A673 (cell line): ENCODE measurements at regions not wholly inside any gene's neighbourhood (a gene's known extent, or its start where the extent isn't known, plus 50 kb on each side); places are given as distances from the start of the nearest gene placed in this dataset.

Source experiments
- BruUV-seq: library from RNA; stranded (reverse); fragments of 400-500 nt; replicated peaks from 2 replicates; lab custom pipeline; 2021; lab: Mats Ljungman, UMichigan
- CTCF ChIA-PET: fragments of 300-600 bp; sonication (Branson Sonifier 250); formaldehyde crosslinking; loops from one replicate; lab custom pipeline; 2022; ENCODE audit warnings: antibody characterized with exemption; lab: Charles Lee
- POLR2A ChIA-PET: fragments of 300-600 bp; sonication (Branson Sonifier 250); formaldehyde crosslinking; loops from one replicate; lab custom pipeline; 2022; ENCODE audit warnings: antibody characterized with exemption; ENCODE audit not compliant: low non-redundant PET; lab: Charles Lee
- DNase-seq: peaks from one replicate; pipeline ENCODE4 v3.0.0-alpha.2; 2015; ENCODE audit warnings: low spot score
- H3K27ac ChIP-seq: fragments of 200-600 bp; sonication (generic); 2 replicates; pipeline ENCODE4 v1.5.1; 2016; ENCODE audit warnings: mixed run types, low read depth, mild to moderate bottlenecking, mixed read lengths, antibody characterized with exemption, low read length; ENCODE audit not compliant: poor library complexity, severe bottlenecking
- H3K27me3 ChIP-seq: fragments of 200-600 bp; sonication (generic); replicated peaks from 2 replicates; pipeline ENCODE4 v1.6.1; 2017; ENCODE audit warnings: mixed run types, low read depth, mild to moderate bottlenecking, mixed read lengths, antibody characterized with exemption, low read length; ENCODE audit not compliant: insufficient read depth, poor library complexity
- H3K36me3 ChIP-seq: fragments of 200-600 bp; sonication (generic); 2 replicates; pipeline ENCODE4 v1.6.1; 2016; ENCODE audit warnings: mixed run types, mild to moderate bottlenecking, mixed read lengths, antibody characterized with exemption, low read length; ENCODE audit not compliant: insufficient read depth, poor library complexity, severe bottlenecking
- H3K4me1 ChIP-seq: fragments of 200-600 bp; sonication (generic); 2 replicates; pipeline ENCODE4 v1.6.1; 2017; ENCODE audit warnings: mixed run types, mild to moderate bottlenecking, mixed read lengths, antibody characterized with exemption, low read length; ENCODE audit not compliant: insufficient read depth, poor library complexity, severe bottlenecking
- H3K4me3 ChIP-seq: fragments of 200-600 bp; sonication (generic); 2 replicates; pipeline ENCODE4 v1.5.1; 2016; ENCODE audit warnings: low read depth, mixed run types, mild to moderate bottlenecking, mixed read lengths, low read length; ENCODE audit not compliant: poor library complexity, severe bottlenecking
- H3K9me3 ChIP-seq: fragments of 200-600 bp; sonication (generic); 2 replicates; pipeline ENCODE4 v1.6.1; 2016; ENCODE audit warnings: mixed run types, low read depth, mild to moderate bottlenecking, mixed read lengths, antibody characterized with exemption, low read length; ENCODE audit not compliant: poor library complexity, severe bottlenecking
- CTCF ChIP-seq: fragments of 300-800, 200-600 bp; sonication (generic); conservative IDR thresholded peaks from 2 replicates; pipeline ENCODE4 v1.5.1; 2017; ENCODE audit warnings: low read depth, mild to moderate bottlenecking, antibody characterized with exemption, low read length, moderate library complexity, mixed read lengths
- EZH2 ChIP-seq: fragments of 200-600 bp; sonication (generic); IDR thresholded peaks from 2 replicates; pipeline ENCODE4 v1.6.1; 2017; ENCODE audit warnings: borderline replicate concordance, low read depth, mild to moderate bottlenecking, mixed read lengths, antibody characterized with exemption, low read length; ENCODE audit not compliant: poor library complexity, severe bottlenecking
- intact Hi-C: fragments of 100-400 bp; cut with micrococcal nuclease; formaldehyde crosslinking; loops from one replicate; pipeline ENCODE4 v1.10.0; 2022; ENCODE audit not compliant: unreplicated experiment

DNA sequence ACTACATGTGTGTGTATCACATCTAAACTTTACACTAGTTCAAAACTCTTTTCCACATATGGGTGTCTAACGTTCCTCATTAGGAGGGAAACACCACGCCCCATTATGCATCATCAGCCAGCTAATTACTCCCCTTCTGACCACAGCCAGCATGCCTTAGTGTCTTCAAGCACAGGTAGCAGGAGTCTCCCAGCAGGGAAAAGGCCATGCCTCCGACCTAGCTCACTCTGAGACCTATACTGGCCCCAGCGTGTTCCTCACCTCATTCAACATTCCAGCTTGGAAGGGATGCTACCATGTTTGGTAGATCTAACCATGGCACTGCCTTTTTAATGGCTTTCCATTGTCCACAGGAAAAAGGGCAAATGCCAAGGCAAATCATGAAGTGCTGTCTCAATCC lies 66.1 kb upstream of the PRB2 start:
- no peak for TF ChIP-seq CTCF
- no peak for TF ChIP-seq EZH2
- intact Hi-C loops, result no loop called here
- CTCF ChIA-PET, result no interaction called here
- DNase-seq, result no peak
- Histone ChIP-seq H3K27ac (no peak overlapping the region), H3K27me3 (no peaks in the 10 kb centered on the region), H3K36me3 (no peaks in the 10 kb centered on the region), H3K4me1 (no peaks in the 10 kb centered on the region), H3K4me3 (no peak overlapping the region), H3K9me3 (no peaks in the 10 kb centered on the region)
- no TSS peak for BruUV-seq
- POLR2A ChIA-PET, result no interaction called here

DNA sequence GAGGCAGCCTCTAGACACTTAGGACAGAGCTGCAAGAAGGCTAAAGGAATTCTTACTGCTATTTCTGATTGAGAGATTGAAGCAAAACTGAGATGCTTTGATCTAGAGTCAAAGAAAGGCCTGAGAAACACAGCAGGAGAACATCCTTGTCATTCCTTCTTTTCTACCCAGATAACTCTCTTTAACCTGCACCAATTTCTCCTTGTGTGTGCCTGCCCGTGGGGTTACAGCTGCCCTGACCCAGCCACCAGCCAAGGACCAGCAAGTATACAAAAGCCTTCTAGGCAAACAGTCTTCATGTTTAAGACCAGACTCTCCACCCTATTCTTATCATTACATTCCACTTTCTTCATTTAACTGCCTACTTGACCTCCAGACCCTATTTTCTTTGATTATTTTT lies 81.7 kb upstream of the PRB2 start:
- BruUV-seq, result no TSS peak
- H3K36me3 ChIP-seq, result no peaks in the 10 kb centered on the region
- ChIA-PET POLR2A (no interaction called here), CTCF (no interaction called here)
- no peaks in the 10 kb centered on the region for H3K27me3 ChIP-seq
- intact Hi-C loops, result no loop called here
- H3K9me3 ChIP-seq, result no peaks in the 10 kb centered on the region
- no peak for TF ChIP-seq EZH2
- TF ChIP-seq CTCF, result no peak
- no peak overlapping the region for H3K27ac ChIP-seq
- no peak overlapping the region for H3K4me3 ChIP-seq
- DNase-seq, result no peak
- no peaks in the 10 kb centered on the region for H3K4me1 ChIP-seq

DNA sequence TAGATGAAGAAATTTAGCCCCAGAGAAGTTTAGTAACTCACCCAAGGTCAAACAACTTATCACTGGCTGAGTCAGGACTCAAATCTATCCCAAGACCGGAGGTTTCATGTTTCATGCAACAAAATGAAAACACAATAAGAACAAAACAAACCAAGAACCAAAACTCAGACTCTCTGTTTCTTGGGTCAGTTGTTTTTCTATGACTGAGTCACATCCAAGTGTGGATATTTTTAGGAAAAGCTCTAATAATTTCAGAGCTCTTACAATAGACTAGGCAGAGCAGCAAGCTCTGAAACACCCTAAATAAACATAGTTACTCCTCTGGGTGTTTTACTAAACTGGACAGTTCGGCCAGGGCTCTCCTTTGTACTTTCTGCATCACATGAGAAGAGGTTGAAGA lies 87.6 kb upstream of the PRB2 start:
- ChIA-PET CTCF (no interaction called here), POLR2A (no interaction called here)
- intact Hi-C loops, result loop anchor here (10.0 kb wide), 2 partner anchors 528 to 1248 kb away; no protein-coding TSS in a partner anchor
- Histone ChIP-seq H3K36me3 (no peaks in the 10 kb centered on the region), H3K4me1 (no peaks in the 10 kb centered on the region), H3K27ac (no peak overlapping the region), H3K4me3 (no peak overlapping the region), H3K27me3 (no peaks in the 10 kb centered on the region), H3K9me3 (no peaks in the 10 kb centered on the region)
- no TSS peak for BruUV-seq
- no peak for DNase-seq
- TF ChIP-seq CTCF (no peak), EZH2 (no peak)
